ENCODE measurements at regions not wholly inside any gene's neighbourhood (a gene's known extent, or its start where the extent isn't known, plus 50 kb on each side); places are given as distances from the start of the nearest gene placed in this dataset.

GRCh38 chrX:15150586-15150985 is 119.3 kb downstream of the ASB9 start:
- TF ChIP-seq ARNTL (CRISPR knock-in tag; IDR thresholded peaks at IDR 0.05; ENCODE audit: borderline replicate concordance, low read depth) (no peak), GLIS3 (CRISPR knock-in tag; IDR thresholded peaks at IDR 0.05) (no peak), ZNF565 (CRISPR knock-in tag; conservative IDR thresholded peaks at IDR 0.05; ENCODE audit: low read depth) (no peak), CREB5 (CRISPR knock-in tag; IDR thresholded peaks at IDR 0.05; ENCODE audit: low read depth) (no peak), PPARA (CRISPR knock-in tag; IDR thresholded peaks at IDR 0.05; ENCODE audit: borderline replicate concordance) (no peak), PATZ1 (CRISPR knock-in tag; IDR thresholded peaks at IDR 0.05; ENCODE audit: borderline replicate concordance) (no peak), ZC3H10 (CRISPR knock-in tag; IDR thresholded peaks at IDR 0.05) (no peak), POU6F1 (CRISPR knock-in tag; IDR thresholded peaks at IDR 0.05; ENCODE audit: borderline replicate concordance, low read depth) (no peak)

All from SK-N-SH treated with all-trans-retinoic acid at 6 μM for 48 hours (cell line).